DND-41 (cell line): ENCODE measurements at regions not wholly inside any gene's neighbourhood (a gene's known extent, or its start where the extent isn't known, plus 50 kb on each side); places are given as distances from the start of the nearest gene placed in this dataset.

Source experiments
- ATAC-seq: fragments of 200-7000 bp; cut with Tn5 transposase; 3 replicates; pipeline ENCODE4 v1.9.1; 2021; ENCODE audit warnings: low read depth; ENCODE audit not compliant: insufficient read depth
- DNase-seq: peaks from one replicate; pipeline ENCODE4 v3.0.0-alpha.2; 2020
- H2AFZ ChIP-seq: 2 replicates; pipeline ENCODE4 v1.6.0; 2012; ENCODE audit warnings: low read depth, low read length
- H3K27ac ChIP-seq: 2 replicates; pipeline ENCODE4 v1.5.1; 2012; ENCODE audit warnings: low read length, inconsistent platforms
- H3K27me3 ChIP-seq: fragments of 200-600 bp; sonication (generic); 2 replicates; pipeline ENCODE4 v1.6.0; 2012; ENCODE audit warnings: low read length, mild to moderate bottlenecking, inconsistent platforms; ENCODE audit not compliant: insufficient read depth, poor library complexity
- H3K36me3 ChIP-seq: 2 replicates; pipeline ENCODE4 v1.5.1; 2012; ENCODE audit warnings: low read length, inconsistent platforms; ENCODE audit not compliant: insufficient read depth
- H3K4me1 ChIP-seq: 2 replicates; pipeline ENCODE4 v1.5.1; 2012; ENCODE audit warnings: mild to moderate bottlenecking, low read length; ENCODE audit not compliant: insufficient read depth
- H3K4me2 ChIP-seq: 2 replicates; pipeline ENCODE4 v1.6.0; 2012; ENCODE audit warnings: mild to moderate bottlenecking, moderate library complexity, low read length, inconsistent platforms; ENCODE audit not compliant: insufficient read depth
- H3K4me3 ChIP-seq, 2 experiments: fragments of 200-600 bp in 1 of 2; shearing (Covaris generic) in 1 of 2; 2 replicates each; pipeline ENCODE4 v1.5.1; 2012 to 2016; ENCODE audit warnings: inconsistent platforms in 2 of 2, low read length in 2 of 2, mild to moderate bottlenecking in 2 of 2, low read depth in 1 of 2, moderate library complexity in 1 of 2
- H3K79me2 ChIP-seq: 2 replicates; pipeline ENCODE4 v1.6.0; 2012; ENCODE audit warnings: low read length, inconsistent platforms; ENCODE audit not compliant: insufficient read depth
- H3K9ac ChIP-seq: 2 replicates; pipeline ENCODE4 v1.6.0; 2012; ENCODE audit warnings: low read depth, mild to moderate bottlenecking, inconsistent platforms, low read length, moderate library complexity
- H3K9me3 ChIP-seq: 2 replicates; pipeline ENCODE4 v1.5.1; 2012; ENCODE audit warnings: low read length, moderate library complexity, mild to moderate bottlenecking, inconsistent platforms; ENCODE audit not compliant: insufficient read depth, severe bottlenecking
- H4K20me1 ChIP-seq: 2 replicates; pipeline ENCODE4 v1.6.0; 2012; ENCODE audit warnings: low read length; ENCODE audit not compliant: insufficient read depth
- EZH2 ChIP-seq: IDR thresholded peaks from 3 replicates; pipeline ENCODE4 v1.6.1; 2012; ENCODE audit warnings: borderline replicate concordance, low read depth, mild to moderate bottlenecking, moderate library complexity, low read length, inconsistent platforms; ENCODE audit not compliant: severe bottlenecking
- TF ChIP-seq, protein P1 (sequence below): IDR thresholded peaks from 2 replicates; pipeline ENCODE4 v1.5.1; 2012; ENCODE audit warnings: borderline replicate concordance, low read length, moderate library complexity, mild to moderate bottlenecking; ENCODE audit not compliant: poor library complexity, severe bottlenecking; ENCODE audit errors: extremely low read depth

DNA sequence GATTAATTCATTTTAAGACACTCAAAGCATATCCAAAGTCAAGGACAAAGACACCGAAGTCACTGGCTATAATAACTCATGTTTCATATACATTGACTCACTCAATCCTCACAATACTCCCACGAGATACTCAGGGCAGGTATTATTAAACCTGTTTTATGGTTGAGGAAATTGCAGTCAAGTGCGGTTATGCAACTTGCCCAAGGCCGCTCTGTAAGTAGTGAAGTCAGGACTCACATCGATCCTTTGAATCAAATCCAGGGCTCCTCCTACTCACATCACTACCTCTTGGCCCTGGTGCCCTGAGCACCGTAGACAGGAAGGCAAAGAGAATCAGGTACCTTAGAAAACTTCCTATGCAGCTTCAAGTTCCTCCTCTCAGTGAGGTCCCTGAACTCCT lies 87.8 kb upstream of the APC start:
- Histone ChIP-seq H3K9ac (no peak overlapping the region), H3K27ac (no peak overlapping the region), H4K20me1 (no peaks in the 10 kb centered on the region), H3K36me3 (no peaks in the 10 kb centered on the region), H3K4me1 (no peaks in the 10 kb centered on the region), H3K4me2 (no peak overlapping the region), H3K79me2 (no peaks in the 10 kb centered on the region), H3K9me3 (no peaks in the 10 kb centered on the region), H3K27me3 (no peaks in the 10 kb centered on the region), H2AFZ (no peak overlapping the region), H3K4me3 (no peak overlapping the region)
- ATAC-seq (no peak), DNase-seq (no peak)
- no peak for TF ChIP-seq EZH2
- TF ChIP-seq, protein P1, sequence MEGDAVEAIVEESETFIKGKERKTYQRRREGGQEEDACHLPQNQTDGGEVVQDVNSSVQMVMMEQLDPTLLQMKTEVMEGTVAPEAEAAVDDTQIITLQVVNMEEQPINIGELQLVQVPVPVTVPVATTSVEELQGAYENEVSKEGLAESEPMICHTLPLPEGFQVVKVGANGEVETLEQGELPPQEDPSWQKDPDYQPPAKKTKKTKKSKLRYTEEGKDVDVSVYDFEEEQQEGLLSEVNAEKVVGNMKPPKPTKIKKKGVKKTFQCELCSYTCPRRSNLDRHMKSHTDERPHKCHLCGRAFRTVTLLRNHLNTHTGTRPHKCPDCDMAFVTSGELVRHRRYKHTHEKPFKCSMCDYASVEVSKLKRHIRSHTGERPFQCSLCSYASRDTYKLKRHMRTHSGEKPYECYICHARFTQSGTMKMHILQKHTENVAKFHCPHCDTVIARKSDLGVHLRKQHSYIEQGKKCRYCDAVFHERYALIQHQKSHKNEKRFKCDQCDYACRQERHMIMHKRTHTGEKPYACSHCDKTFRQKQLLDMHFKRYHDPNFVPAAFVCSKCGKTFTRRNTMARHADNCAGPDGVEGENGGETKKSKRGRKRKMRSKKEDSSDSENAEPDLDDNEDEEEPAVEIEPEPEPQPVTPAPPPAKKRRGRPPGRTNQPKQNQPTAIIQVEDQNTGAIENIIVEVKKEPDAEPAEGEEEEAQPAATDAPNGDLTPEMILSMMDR: no peak

DNA sequence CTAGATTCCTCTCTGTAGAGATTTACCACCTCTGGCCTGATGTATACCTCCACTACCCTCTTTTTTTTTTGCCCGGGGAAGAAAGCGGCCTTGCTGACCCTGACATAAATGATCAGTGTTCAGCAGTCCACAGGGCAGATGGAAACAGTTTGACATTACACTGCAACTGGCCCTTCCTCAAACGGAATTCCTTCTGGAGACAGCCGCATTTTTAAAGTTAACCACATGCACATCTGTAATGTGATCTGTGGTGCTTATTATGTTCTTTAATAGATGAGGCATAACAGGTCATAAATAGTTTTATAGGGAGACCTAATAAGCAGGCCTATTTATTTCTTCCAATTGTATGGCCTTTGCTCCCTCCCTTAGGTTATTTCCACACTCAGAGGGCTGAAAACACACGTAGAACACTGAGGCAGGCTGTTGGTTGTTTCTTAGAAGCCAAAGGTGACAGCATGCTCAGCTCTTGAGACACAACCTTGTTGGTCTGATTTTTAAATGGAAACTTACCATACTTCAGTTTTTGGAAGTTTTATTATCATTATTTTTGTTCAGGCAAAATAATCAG lies 84.0 kb upstream of the APC start:
- Histone ChIP-seq H3K4me3 (no peak overlapping the region), H4K20me1 (no peaks in the 10 kb centered on the region), H3K4me1 (no peaks in the 10 kb centered on the region), H3K27me3 (no peaks in the 10 kb centered on the region), H3K4me2 (no peak overlapping the region), H3K79me2 (no peaks in the 10 kb centered on the region), H3K36me3 (no peaks in the 10 kb centered on the region), H3K9ac (no peak overlapping the region), H2AFZ (no peak overlapping the region), H3K9me3 (no peaks in the 10 kb centered on the region), H3K27ac (no peak overlapping the region)
- TF ChIP-seq, protein P1: no peak
- no peak for TF ChIP-seq EZH2
- no peak for ATAC-seq
- DNase-seq: no peak

DNA sequence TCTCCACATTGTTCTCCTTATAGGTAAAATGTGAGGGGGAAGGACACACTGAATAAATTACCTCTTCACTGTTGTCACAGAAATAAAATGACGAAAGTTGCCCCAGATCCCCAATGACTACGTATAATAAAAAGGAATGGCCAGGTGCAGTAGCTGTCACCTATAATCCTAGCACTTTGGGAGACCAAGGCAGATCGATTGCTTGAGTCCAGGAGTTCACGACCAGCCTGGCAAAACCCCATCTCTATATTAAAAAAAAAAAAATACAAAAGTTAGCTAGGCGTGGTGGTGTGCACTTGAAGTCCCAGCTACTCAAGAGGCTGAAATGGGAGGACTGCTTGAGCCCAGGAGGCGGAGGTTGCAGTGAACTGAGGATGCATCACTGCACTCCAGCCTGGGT lies 82.2 kb upstream of the APC start:
- Histone ChIP-seq H3K4me3 (no peak overlapping the region), H3K4me1 (no peaks in the 10 kb centered on the region), H3K27ac (no peak overlapping the region), H3K9ac (no peak overlapping the region), H3K9me3 (no peaks in the 10 kb centered on the region), H3K4me2 (no peak overlapping the region), H3K27me3 (no peaks in the 10 kb centered on the region), H3K79me2 (no peaks in the 10 kb centered on the region), H3K36me3 (no peaks in the 10 kb centered on the region), H4K20me1 (no peaks in the 10 kb centered on the region), H2AFZ (no peak overlapping the region)
- ATAC-seq (no peak), DNase-seq (no peak)
- TF ChIP-seq, protein P1: no peak
- TF ChIP-seq EZH2: no peak

DNA sequence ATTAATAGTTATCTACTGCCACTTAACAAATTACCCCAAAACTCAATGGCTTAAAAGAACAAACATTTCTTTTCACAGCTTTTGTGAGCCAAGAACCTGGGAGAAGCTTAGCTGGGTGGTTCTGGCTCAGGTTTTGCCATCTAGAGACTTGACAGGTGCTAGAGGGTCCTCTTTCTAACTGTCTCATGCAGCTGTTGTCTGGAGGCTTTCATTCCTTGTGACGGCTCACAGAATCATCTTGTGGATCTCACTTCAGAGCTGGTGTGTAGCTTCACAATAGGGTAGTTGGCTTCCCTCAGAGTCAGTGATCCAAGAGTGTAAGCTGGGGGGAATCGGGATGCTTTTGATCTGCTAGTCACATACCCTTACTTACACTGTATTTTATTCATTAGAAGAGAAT lies 81.2 kb upstream of the APC start:
- Histone ChIP-seq H3K4me1 (no peaks in the 10 kb centered on the region), H3K36me3 (no peaks in the 10 kb centered on the region), H3K9ac (no peak overlapping the region), H3K4me2 (no peak overlapping the region), H3K27ac (no peak overlapping the region), H2AFZ (no peak overlapping the region), H3K9me3 (no peaks in the 10 kb centered on the region), H3K79me2 (no peaks in the 10 kb centered on the region), H3K27me3 (no peaks in the 10 kb centered on the region), H3K4me3 (no peak overlapping the region), H4K20me1 (no peaks in the 10 kb centered on the region)
- ATAC-seq (no peak), DNase-seq (no peak)
- TF ChIP-seq EZH2: no peak
- TF ChIP-seq, protein P1: no peak
